RWPE2 (cell line): ENCODE measurements at regions not wholly inside any gene's neighbourhood (a gene's known extent, or its start where the extent isn't known, plus 50 kb on each side); places are given as distances from the start of the nearest gene placed in this dataset.

ENCODE experiments used
- ATAC-seq: fragments of 200-7000 bp; cut with Tn5 transposase; 3 replicates; pipeline ENCODE4 v1.9.1; 2021; ENCODE audit warnings: low read depth
- DNase-seq: peaks from one replicate; pipeline ENCODE4 v3.0.0-alpha.2; 2020; ENCODE audit warnings: low spot score
- H3K27ac ChIP-seq: fragments of 450-650 bp; 2 replicates; pipeline ENCODE4 v1.5.1; 2017; ENCODE audit warnings: mild to moderate bottlenecking; ENCODE audit not compliant: poor library complexity, severe bottlenecking
- H3K27me3 ChIP-seq: fragments of 250-450 bp; sonication (Bioruptor Pico); 2 replicates; pipeline ENCODE4 v1.5.1; 2021; ENCODE audit warnings: mild to moderate bottlenecking, moderate library complexity; ENCODE audit not compliant: insufficient read depth, poor library complexity, severe bottlenecking
- H3K36me3 ChIP-seq: fragments of 250-450 bp; sonication (Bioruptor Pico); 2 replicates; pipeline ENCODE4 v1.5.1; 2020; ENCODE audit warnings: low read depth, mild to moderate bottlenecking, moderate library complexity
- H3K4me1 ChIP-seq: fragments of 250-450 bp; sonication (Bioruptor Pico); 2 replicates; pipeline ENCODE4 v1.5.1; 2021; ENCODE audit warnings: mild to moderate bottlenecking, moderate library complexity; ENCODE audit not compliant: insufficient read depth, poor library complexity, severe bottlenecking
- H3K4me3 ChIP-seq: fragments of 250-450 bp; sonication (Bioruptor Pico); 2 replicates; pipeline ENCODE4 v1.5.1; 2021; ENCODE audit warnings: mild to moderate bottlenecking, moderate library complexity; ENCODE audit not compliant: severe bottlenecking
- H3K9me3 ChIP-seq: fragments of 250-450 bp; sonication (Bioruptor Pico); 2 replicates; pipeline ENCODE4 v1.5.1; 2021; ENCODE audit warnings: mild to moderate bottlenecking, moderate library complexity; ENCODE audit not compliant: severe bottlenecking
- CTCF ChIP-seq: fragments of 450-650 bp; IDR thresholded peaks from one replicate; pipeline ENCODE4 v1.5.1; 2017; ENCODE audit warnings: mild to moderate bottlenecking, moderate library complexity; ENCODE audit not compliant: poor library complexity, severe bottlenecking

GRCh38 chr14:105837349-105838063 is 311.1 kb downstream of the TMEM121 start:
- Histone ChIP-seq H3K36me3 (no peaks in the 10 kb centered on the region), H3K9me3 (no peaks in the 10 kb centered on the region), H3K27me3 (peaks cover 7% of the 10 kb centered on the region), H3K4me1 (no peaks in the 10 kb centered on the region), H3K27ac (no peak overlapping the region), H3K4me3 (no peak overlapping the region)
- ATAC-seq (no peak), DNase-seq (peak; percentile 61)
- TF ChIP-seq CTCF, result no peak

- no peak for TF ChIP-seq CTCF
- no peak overlapping the region for H3K27ac ChIP-seq
- no peak overlapping the region for H3K4me3 ChIP-seq
- DNase-seq (no peak), ATAC-seq (no peak)
- no peaks in the 10 kb centered on the region for H3K36me3 ChIP-seq
- H3K4me1 ChIP-seq, result no peaks in the 10 kb centered on the region
- H3K27me3 ChIP-seq, result peaks cover 3% of the 10 kb centered on the region
- no peaks in the 10 kb centered on the region for H3K9me3 ChIP-seq
Observed at GRCh38 chr14:105838107-105838506, 311.7 kb downstream of the TMEM121 start.

GRCh38 chr14:105838591-105839424 is 312.4 kb downstream of the TMEM121 start:
- H3K9me3 ChIP-seq, result no peaks in the 10 kb centered on the region
- DNase-seq, result peak; percentile 65
- ATAC-seq, result no peak
- no peak overlapping the region for H3K4me3 ChIP-seq
- H3K27me3 ChIP-seq, result no peaks in the 10 kb centered on the region
- no peaks in the 10 kb centered on the region for H3K36me3 ChIP-seq
- no peak for TF ChIP-seq CTCF
- no peaks in the 10 kb centered on the region for H3K4me1 ChIP-seq
- H3K27ac ChIP-seq, result no peak overlapping the region

- H3K27me3 ChIP-seq, result no peaks in the 10 kb centered on the region
Observed at GRCh38 chr14:105839425-105840265, 313.3 kb downstream of the TMEM121 start.

More at GRCh38 chr14:105839425-105840265, 313.3 kb downstream of the TMEM121 start:
- no peak overlapping the region for H3K27ac ChIP-seq
- H3K4me1 ChIP-seq, result no peaks in the 10 kb centered on the region
- TF ChIP-seq CTCF, result no peak
- H3K4me3 ChIP-seq, result no peak overlapping the region
- DNase-seq, result peak; percentile 65
- H3K9me3 ChIP-seq, result no peaks in the 10 kb centered on the region
- H3K36me3 ChIP-seq, result no peaks in the 10 kb centered on the region
- no peak for ATAC-seq
